ENCODE measurements at regions not wholly inside any gene's neighbourhood (a gene's known extent, or its start where the extent isn't known, plus 50 kb on each side); places are given as distances from the start of the nearest gene placed in this dataset.

DNA sequence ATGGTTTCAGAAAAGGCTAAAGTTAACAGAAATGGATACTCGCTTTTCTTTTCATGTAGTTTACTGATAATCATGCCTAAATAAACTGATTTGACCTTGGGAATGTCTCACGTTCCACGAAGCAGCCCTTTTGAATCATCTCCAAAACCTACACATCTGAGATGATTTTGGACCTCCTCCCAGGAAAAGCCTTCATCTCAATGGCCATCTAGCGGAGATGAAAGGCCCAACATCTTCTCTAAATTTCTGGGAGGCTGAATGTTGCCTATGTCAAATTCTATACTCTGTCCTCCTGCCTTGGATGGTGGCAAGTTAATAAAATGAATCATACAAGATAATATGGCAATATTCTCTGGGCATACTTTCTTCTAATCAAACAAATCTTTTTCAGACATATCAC, 448.5 kb downstream of the ZEB2 start:
- DNase-seq = no peak

DNA sequence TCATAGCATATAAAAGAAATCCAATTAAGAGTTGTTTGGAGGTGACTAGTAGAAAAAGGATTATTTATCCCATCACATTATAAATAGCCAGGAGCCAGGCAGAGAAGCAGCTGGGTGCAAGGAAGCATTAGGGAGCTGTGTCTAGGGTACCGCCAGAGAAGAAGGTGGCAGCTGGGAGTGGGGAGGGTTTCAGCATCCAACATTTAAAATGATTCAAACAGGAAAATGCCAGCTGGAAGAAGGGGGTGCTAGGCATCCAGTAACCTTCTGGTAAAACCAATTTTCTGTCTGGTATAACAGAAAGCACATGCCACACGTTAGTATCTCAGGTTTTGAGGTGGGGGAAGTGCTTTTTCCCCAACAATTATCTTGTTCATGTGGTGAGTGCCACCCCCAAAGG, 452.4 kb downstream of the ZEB2 start:
- no peak for DNase-seq

DNA sequence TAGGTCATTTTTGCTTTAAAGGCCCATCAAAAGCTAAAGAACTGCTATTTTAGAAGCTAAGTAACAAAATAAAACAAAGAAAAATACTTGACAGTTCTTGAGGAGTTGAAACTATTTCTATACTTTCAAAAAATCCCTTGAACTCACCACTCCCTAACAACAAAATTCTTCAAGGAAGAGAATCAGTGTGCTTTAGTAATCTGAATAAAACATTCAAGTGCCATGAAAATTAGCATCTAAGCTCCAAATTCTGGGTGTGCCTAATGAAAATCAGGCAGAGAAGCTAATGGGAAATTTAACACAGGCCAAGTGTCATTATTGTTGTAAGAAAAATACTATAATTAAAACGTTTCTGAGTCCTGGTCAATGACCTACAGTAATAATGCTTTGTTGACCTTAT, 456.3 kb downstream of the ZEB2 start:
- no peak for DNase-seq

DNA sequence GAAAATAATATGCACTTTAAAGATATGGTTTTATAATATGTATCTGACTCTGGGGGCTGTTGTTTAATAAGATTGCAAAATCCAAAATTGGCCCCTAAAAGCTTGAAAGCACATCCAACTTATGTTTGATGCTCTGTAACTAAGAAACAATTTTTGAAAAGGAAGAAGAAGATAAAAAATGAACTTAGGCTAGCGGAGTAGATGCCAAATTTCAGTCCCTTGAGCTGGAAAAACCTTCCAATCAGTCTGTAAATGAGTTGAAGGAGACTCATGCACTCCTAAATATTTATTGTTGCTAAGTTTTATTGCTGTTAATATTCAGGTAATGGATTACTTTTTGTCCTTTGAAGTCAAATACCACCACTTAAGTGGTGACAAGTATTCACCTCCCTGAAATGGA, 465.0 kb downstream of the ZEB2 start:
- no peak for DNase-seq

DNA sequence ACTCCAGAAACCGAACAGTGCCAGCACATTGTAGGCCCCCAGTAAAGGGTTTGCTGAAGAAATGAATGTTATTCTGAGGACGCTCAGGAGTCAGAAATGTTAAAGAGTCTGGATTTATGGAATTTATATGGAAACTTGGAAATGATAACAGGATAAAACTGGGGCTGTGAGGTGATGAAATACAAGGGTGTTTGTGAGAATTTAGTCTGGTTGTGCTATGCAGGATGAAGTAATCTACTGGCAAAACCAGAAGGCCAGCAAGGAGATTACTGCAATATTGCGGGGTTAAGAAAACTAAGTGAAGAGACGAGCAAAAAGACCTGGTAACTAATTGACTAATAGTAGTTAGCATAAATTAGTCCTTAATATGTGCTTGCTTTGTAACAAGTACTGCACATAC, 467.8 kb downstream of the ZEB2 start:
- DNase-seq = no peak

- no peak for DNase-seq
Observed at GRCh38 chr2:144049137-144049536, 470.8 kb downstream of the ZEB2 start.

GRCh38 chr2:144048631-144049060, 471.3 kb downstream of the ZEB2 start:
- DNase-seq = no peak

DNA sequence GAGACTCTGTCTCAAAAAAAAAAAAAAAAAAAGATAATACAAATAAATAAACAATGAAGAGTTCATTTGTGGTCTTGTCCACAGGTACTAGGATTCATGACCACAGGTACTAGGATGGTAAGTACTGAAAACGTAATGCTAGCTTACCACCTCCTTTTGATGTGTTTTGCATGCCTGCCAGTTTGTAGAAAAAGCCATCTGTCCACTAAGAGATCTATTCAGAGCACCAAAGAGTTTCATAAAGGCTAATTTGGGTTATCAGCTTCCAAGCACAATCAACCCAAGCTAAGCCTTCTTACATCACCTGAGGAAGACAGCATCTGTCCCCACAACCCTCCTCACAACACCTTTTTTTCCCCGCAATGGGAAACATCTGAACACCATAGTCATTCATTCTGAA, 477.2 kb downstream of the ZEB2 start:
- no peak for DNase-seq

DNA sequence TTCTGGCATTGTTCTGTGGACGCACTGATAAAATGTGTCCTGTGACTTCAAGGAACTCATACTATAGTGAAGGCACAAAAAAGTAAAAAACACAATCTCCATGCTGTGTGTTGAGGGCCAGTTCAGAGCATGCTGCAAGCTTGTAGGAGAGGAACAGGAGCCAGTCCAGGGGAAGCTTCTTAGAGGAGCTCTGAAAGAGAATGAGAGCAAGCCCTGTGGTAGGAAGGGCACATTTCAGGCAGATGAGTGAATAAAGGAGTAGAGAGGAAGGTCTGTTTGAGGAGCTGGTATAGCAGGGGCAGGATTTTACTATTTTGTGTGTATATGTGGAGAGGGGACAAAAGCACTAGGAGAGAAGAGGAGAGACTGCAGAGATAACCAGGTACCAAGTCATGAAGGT, 478.3 kb downstream of the ZEB2 start:
- DNase-seq = no peak

GRCh38 chr2:144040834-144041233, 479.1 kb downstream of the ZEB2 start:
- DNase-seq = no peak

DNA sequence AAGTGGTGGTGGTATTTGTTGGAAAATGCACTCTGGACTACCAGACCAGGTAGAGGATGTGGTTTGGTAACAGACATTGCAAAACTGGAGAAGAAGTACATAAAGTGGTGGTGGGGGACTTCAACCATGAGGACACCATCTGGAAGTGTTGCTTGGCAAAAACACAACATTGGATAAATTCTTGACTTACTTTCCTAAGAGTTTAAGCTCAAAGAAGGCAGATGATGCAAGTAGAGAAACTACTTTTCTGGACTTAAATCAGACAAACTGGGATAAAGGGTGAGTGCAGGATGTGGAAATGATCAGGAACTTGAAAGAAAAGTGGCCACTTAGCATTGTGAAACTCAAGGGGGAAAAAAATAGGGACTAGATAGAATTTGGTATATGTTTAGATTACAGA, 487.4 kb downstream of the ZEB2 start:
- DNase-seq = no peak

DNA sequence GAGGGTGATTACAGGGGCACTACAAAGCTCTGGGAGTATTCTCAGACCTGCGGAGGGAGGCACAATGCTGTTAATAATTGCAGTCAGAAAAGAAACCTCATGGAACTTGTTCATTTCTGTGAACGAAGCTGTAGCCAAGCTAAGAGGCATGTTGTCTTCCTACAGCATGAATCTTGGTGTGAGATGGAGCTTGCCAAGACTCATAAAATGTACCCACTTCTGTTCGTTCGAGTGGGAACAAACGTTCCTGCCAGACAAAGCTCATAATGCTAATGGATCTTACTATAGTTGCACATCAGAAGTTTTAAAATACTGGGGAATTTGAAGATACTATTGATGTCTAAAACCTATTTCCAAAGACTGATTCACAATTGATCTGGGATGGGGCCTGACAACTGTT, 489.1 kb downstream of the ZEB2 start:
- no peak for DNase-seq

DNA sequence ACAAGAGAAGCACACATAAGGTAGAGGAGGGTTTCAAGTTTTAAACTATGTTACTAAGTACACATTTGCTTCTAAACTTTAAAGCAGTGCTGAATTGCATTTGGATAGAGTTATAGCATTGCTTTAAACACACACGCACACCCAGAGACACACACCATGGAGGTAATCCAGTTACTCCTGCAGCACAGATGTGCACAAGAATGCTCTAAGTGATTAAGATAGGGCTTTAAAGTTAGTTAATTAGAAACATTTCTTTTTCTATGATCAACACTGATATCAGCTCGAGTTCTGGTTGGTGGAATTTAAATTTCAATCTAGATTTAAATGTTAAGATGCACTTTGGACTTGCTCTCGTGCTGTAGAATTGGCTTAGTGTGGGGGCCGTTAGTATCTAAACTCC, 492.3 kb downstream of the ZEB2 start:
- DNase-seq = no peak

DNA sequence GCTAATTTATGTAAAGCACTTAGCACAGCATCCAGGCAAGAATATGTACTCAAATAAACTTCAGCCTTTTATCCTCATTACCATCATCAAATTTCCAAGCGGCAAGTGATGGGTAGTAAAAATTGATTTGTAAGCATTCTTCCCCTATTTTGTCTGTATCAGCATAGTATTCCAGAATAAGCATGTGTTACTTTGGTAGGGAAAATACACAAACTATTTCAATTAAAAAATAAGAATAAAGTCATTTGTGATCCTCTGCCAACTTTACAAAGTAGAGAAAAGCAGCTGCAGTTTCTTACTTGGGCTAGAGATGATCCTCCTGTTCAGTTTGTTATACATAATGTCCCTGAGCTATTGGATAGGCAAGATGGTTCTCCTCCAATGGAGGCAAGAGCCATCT, 493.2 kb downstream of the ZEB2 start:
- DNase-seq = no peak

DNA sequence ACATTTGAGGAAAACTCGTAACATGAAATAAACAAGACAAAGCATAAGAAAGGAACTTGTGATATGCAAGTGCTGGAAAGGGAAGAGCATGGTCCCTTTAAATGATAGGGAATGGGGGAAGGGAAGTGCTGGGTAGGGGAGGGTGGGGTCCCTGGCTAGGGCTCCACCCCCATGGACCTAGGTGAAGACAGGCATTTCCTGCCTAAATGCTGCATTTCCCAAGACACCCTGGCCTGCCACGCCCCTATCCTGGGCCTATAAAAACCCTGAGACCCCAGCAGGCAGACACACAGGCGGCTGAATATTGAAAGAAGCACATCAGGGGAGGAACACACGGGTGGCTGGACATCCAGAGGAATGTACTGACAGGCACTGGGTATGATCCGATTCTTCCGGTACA, 499.9 kb downstream of the ZEB2 start:
- no peak for DNase-seq

DNA sequence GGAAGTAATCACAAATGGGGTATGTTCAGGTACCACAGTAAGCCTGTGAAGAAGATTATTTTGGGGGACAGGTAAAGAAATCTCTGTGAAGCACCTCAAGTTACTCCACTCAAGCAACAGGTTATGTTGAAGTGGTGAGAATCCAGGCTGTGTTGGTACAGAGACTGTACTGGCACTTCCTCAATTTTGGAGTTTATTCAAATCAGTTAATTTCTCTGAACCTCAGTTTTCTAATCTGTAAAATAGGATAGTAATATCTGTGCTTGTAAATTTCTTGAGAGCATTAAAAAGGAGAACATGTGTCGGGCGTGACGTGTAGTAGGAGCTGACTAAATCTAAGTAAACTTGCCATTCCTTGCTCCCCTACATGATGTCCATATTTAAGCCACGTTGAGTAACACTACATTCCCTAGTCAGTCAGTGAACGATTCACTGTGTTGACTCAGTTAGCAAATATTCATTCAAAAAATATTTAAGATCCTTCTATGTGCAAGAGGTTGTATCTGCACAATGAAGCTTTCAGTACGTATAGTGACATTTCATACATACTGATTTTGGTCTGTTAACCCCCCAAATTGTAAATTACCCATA, 504.2 kb downstream of the ZEB2 start:
- no peak for DNase-seq

DNA sequence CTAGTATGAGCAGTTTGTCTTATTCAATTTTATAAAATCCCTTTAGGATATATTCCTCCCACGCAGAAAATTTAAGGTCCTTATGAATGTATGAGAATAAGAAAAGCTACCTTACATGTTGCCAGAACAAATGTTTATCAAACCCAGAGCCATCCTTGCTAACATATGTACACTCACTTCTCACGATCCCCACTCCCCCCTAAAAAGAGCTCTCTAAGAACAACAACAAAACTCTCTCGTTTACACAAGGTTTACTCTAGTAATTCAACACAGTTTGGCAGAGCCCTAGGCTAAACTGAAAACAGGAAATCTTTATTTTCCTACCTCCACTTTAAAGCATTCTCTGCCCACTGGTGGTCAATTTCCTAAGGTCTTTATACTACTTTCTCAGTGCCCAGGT, 504.9 kb downstream of the ZEB2 start:
- DNase-seq = no peak

- no peak for DNase-seq
Observed at GRCh38 chr2:144014103-144014502, 505.8 kb downstream of the ZEB2 start.

DNA sequence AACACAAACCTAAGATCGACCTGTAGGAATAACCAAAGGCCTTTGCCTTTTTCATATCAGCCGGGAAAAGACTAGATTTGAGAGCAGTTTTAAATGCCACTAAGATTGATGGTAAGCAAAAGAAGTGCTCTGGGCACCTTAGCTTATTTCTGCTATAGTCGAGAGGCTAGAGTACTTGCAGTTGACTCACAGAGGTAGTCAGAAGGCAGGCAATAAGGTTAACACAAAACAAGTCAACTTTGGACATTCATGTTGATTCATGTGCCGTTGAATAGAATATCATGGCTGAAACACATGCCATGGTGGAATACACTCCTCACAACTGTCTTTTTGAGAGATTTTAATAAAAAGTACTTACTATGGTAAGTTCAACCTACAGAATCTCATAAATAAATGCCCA, 507.6 kb downstream of the ZEB2 start:
- no peak for DNase-seq

DNA sequence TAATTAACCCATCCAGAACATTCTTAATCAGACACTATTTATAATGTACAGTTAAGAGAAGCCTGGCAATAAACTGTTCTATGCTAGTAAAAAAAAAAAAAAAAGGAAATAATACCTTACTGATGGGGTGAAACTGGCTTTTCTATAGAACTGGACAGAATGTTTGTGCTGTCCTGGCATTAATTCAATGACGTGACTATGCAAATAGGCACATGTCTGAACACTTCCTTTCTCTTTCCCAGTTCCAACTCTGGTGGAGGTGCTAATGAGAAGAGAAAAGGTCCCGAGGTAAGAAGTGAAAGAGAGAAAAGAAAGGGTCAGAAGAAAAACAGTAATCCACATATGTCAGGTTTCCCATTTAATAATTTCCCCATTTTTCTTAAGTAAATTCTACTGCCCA, 508.4 kb downstream of the ZEB2 start:
- no peak for DNase-seq

DNA sequence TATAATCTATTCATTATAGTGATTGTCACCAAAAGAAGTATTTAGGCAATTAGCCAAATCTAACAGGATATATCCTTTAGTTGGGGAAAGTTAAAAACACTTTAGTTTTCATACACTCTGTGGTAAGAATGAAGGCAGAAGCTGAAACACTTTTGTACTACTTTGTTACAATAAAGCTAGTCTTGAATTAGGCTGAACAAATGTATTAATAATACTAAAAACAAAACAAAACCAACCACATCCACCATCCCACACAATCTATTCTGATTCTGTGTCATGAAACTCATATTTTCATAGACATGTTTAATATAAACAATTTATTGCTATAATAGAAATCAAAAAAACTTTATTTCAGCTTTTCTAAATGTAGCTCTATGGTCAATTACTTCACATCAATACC, 508.8 kb downstream of the ZEB2 start:
- DNase-seq = no peak

GRCh38 chr2:144010096-144010836, 509.7 kb downstream of the ZEB2 start:
- DNase-seq = no peak

DNA sequence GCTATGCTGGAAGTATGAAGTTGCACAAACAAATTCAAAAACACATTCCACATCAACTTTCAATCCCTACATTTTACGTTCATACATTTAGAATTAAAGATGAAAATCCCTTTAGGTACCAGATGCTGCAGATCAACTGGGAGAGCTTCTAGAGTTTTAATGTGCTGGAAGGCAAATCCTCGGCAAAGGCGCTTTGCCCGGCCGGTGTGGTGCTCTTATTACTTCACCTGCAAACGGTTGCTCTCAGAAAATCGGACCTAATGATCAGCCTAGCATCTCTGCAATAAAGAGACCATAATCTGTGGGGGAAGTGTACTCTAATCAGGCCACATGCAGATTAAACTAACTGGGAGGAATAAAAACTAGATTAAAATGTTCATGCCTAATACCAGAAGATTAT, 513.8 kb downstream of the ZEB2 start:
- no peak for DNase-seq

- peak; percentile 18 for DNase-seq
Observed at GRCh38 chr2:144004742-144005141, 515.2 kb downstream of the ZEB2 start.

GRCh38 chr2:144003460-144004075, 516.4 kb downstream of the ZEB2 start:
- DNase-seq = no peak
